ENCODE measurements at regions not wholly inside any gene's neighbourhood (a gene's known extent, or its start where the extent isn't known, plus 50 kb on each side); places are given as distances from the start of the nearest gene placed in this dataset.

DNA sequence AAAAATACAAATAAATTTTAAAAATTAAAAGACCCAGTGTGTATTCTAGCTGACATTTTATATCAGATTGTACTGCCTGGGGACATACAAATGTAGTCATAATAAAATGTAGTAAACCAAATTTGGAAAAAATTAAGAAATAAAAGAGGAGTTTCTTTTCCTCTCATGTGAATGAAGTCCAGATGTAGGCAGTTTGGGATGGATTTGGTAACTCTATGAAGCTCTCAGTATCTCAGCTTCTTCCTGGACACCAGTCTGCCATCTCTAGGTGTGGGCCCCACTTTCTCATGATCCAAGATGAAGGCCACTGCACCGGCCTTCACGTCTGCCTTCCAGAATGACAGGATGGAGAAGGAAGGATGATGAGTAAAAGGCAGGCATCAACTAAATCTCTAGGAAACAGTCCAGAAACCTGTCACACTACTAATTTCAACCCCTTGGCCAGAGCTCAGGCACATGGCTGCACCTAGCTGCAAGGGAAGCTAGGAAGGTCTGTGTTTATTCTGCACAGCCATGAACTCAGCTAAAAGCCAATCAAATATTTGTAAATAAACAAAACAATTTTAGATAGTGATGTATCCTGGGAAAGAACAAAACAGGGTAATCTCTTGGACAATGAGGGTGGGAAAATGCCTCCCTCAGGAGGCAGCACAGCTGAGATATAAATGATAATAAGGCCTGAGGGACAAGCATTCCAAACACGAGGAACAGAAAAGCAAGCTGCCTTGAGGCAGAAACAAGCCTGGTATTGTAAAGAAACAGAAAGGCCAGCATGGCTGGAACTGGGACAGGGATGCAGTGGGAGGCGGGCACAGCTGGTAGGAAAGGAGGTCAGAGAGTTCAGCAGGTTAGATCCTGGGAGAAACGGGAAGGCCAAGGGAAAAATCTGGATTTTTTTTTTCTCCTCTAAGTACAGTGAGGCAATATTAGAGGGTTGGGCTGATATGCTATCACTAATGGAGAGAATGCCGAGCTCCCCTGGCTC lies 88.5 kb upstream of the PTPN1 start:
- Histone ChIP-seq H3K27me3 (ENCODE audit: insufficient read depth, low read length) (no peaks in the 10 kb centered on the region), H3K4me3 (ENCODE audit: low read depth, low read length) (no peak overlapping the region), H3K27ac (ENCODE audit: low read depth, low read length) (peak overlapping the region; percentile 87), H3K4me1 (ENCODE audit: control insufficient read depth, insufficient read depth, low read length, unreplicated experiment) (peaks cover 25% of the 10 kb centered on the region), H3K36me3 (ENCODE audit: insufficient read depth, low read length) (no peaks in the 10 kb centered on the region), H2AFZ (ENCODE audit: low read length, unreplicated experiment) (no peak overlapping the region), H3K79me2 (ENCODE audit: control insufficient read depth, insufficient read depth, low read length, unreplicated experiment) (no peaks in the 10 kb centered on the region)

DNA sequence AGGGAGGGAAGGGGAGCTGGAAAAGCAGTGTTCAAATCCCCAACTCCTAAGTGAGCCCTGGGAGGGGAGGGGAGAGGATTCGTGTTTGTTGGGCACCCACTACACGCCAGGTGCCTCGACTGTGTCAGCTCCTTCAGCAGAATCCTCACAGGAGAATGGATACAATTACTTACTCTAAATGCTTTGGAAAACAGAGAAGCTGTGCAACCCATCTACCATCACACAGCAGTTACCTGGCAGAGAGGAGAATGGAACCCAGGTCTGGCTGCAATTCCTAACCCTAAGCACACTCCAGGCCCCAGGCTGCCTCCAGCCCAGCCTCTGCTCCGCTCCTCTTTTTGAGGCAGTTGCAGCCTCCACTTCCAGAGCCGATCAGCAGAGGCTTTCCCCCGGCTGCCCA lies 86.4 kb upstream of the PTPN1 start:
- Histone ChIP-seq H3K27ac (ENCODE audit: low read depth, low read length) (peak overlapping the region; percentile 91), H2AFZ (ENCODE audit: low read length, unreplicated experiment) (no peak overlapping the region), H3K79me2 (ENCODE audit: control insufficient read depth, insufficient read depth, low read length, unreplicated experiment) (no peaks in the 10 kb centered on the region), H3K4me3 (ENCODE audit: low read depth, low read length) (no peak overlapping the region), H3K36me3 (ENCODE audit: insufficient read depth, low read length) (no peaks in the 10 kb centered on the region), H3K27me3 (ENCODE audit: insufficient read depth, low read length) (no peaks in the 10 kb centered on the region), H3K4me1 (ENCODE audit: control insufficient read depth, insufficient read depth, low read length, unreplicated experiment) (peaks cover 36% of the 10 kb centered on the region)

DNA sequence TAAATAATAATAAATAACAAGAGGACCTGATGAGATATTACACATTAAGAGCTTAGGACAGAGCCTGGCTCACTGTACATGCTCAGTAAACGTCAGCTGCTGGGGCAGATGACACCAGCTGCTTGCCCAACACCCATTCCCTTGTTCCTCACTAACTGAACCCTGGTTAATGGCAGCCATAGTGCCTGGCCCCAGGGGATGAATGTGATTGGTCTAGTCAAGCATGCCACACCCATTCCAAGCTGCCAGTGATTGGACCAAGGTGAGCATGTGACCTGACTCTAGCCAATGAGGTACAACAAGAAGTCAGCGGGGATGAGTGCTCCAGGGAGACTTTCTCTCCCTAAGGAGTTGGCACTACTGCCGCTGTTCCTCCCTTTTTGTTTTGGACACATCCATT lies 85.1 kb upstream of the PTPN1 start:
- peaks cover 36% of the 10 kb centered on the region for H3K4me1 ChIP-seq (ENCODE audit: control insufficient read depth, insufficient read depth, low read length, unreplicated experiment)
- H3K4me3 ChIP-seq (ENCODE audit: low read depth, low read length) = no peak overlapping the region
- no peaks in the 10 kb centered on the region for H3K79me2 ChIP-seq (ENCODE audit: control insufficient read depth, insufficient read depth, low read length, unreplicated experiment)
- H2AFZ ChIP-seq (ENCODE audit: low read length, unreplicated experiment) = no peak overlapping the region
- H3K36me3 ChIP-seq (ENCODE audit: insufficient read depth, low read length) = no peaks in the 10 kb centered on the region
- no peaks in the 10 kb centered on the region for H3K27me3 ChIP-seq (ENCODE audit: insufficient read depth, low read length)
- H3K27ac ChIP-seq (ENCODE audit: low read depth, low read length) = no peak overlapping the region

DNA sequence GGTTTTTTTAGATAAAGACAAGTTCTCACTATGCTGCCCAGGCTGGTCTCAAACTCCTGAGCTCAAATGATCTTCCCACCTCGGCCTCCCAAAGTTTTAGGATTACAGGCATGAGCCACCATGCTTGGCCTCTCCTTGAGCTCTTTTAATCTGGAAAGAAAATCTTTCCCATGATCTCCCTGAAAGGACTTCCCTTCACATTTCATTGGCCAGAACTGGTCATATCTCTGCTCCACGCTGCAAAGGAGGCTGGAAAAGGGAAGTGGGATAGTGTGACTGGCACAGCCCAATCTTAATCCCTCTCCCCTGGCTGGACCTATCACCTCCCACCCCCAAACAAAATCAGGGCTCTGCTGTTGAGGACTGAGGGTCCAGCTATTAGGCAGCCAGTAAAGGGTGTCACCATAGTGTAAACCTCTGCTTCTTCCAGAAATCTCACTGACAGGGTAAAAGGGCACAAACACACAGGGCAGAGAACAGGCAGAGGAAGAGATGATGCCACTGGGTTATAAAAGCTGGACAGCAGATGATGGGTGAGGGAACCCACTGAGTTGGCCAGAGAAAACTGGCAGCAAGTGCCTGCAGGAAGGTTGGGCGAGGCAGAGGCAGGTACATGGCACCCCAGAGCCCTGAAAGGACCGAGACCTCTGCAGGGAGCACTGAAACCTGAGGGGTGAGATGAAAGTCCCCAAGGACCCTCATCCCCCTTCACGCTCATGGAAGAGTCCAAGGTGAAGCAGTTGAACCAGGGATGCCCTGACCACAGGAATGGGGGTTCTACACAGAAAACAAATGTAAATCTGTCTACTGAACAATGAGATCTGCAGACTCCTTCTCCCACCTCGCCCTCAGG lies 83.1 kb upstream of the PTPN1 start:
- Histone ChIP-seq H3K27me3 (ENCODE audit: insufficient read depth, low read length) (no peaks in the 10 kb centered on the region), H3K79me2 (ENCODE audit: control insufficient read depth, insufficient read depth, low read length, unreplicated experiment) (no peaks in the 10 kb centered on the region), H3K36me3 (ENCODE audit: insufficient read depth, low read length) (no peaks in the 10 kb centered on the region), H3K4me1 (ENCODE audit: control insufficient read depth, insufficient read depth, low read length, unreplicated experiment) (peaks cover 43% of the 10 kb centered on the region), H3K27ac (ENCODE audit: low read depth, low read length) (peak overlapping the region; percentile 38), H3K4me3 (ENCODE audit: low read depth, low read length) (no peak overlapping the region), H2AFZ (ENCODE audit: low read length, unreplicated experiment) (peak overlapping the region; percentile 87)

DNA sequence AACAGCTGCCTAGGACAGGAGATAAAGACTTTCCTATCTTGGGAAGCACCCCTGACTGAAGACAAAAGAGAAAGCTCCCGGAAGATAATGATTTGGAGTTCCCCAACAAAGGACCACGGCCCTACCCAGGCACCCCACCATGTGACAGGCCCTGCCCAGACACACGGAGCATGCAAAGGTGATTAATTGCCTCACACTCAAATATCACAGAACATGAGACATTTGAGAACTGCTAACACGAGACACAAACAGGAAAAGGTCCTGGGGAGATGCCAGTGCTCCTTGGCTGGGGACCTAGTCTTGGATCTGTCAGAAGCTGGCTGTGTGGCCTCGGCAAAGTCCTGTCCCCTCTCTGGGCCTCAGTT lies 82.5 kb upstream of the PTPN1 start:
- peak overlapping the region; percentile 87 for H2AFZ ChIP-seq (ENCODE audit: low read length, unreplicated experiment)
- H3K79me2 ChIP-seq (ENCODE audit: control insufficient read depth, insufficient read depth, low read length, unreplicated experiment) = no peaks in the 10 kb centered on the region
- peak overlapping the region; percentile 38; the same call in 1 of the 2 replicates for H3K27ac ChIP-seq (ENCODE audit: low read depth, low read length)
- no peak overlapping the region for H3K4me3 ChIP-seq (ENCODE audit: low read depth, low read length)
- no peaks in the 10 kb centered on the region for H3K36me3 ChIP-seq (ENCODE audit: insufficient read depth, low read length)
- H3K4me1 ChIP-seq (ENCODE audit: control insufficient read depth, insufficient read depth, low read length, unreplicated experiment) = peaks cover 37% of the 10 kb centered on the region
- H3K27me3 ChIP-seq (ENCODE audit: insufficient read depth, low read length) = no peaks in the 10 kb centered on the region

DNA sequence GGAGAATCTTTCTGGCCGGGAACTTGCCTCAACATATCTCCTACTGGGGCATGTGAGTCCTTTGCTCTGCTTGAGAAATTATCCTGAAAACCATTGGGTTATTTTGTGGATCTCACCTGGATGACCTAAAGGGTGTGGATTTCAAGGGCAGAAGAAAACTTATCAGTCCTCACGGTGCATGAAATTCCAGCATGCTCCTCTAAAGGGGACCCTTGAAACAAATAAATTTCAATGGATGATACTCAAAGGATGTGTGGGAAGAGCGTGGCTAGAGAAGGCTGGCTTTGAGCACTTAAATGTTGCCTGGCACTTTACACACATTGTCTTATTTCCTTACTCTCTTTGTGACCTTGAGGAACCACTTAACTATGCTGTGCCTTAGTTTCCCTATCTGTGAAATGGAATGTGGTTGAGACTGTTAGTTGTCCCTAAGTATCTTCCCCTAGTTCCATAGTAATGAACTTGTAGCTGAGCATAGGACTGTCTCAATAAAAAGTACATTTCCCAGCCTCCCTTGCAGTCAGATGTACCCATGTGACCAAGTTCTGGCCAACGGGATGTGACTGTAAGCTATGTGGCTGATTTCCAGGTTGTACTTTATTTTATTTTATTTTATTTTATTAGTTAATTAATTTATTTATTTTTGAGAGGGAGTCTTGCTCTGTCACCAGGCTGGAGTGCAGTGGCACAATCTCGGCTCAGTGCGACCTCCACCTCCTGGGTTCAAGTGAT lies 81.9 kb upstream of the PTPN1 start:
- Histone ChIP-seq H3K27me3 (ENCODE audit: insufficient read depth, low read length) (no peaks in the 10 kb centered on the region), H3K4me1 (ENCODE audit: control insufficient read depth, insufficient read depth, low read length, unreplicated experiment) (peaks cover 34% of the 10 kb centered on the region), H3K27ac (ENCODE audit: low read depth, low read length) (peak overlapping the region; percentile 38; the same call in 1 of the 2 replicates), H3K36me3 (ENCODE audit: insufficient read depth, low read length) (no peaks in the 10 kb centered on the region), H3K4me3 (ENCODE audit: low read depth, low read length) (no peak overlapping the region), H2AFZ (ENCODE audit: low read length, unreplicated experiment) (peak overlapping the region; percentile 87), H3K79me2 (ENCODE audit: control insufficient read depth, insufficient read depth, low read length, unreplicated experiment) (no peaks in the 10 kb centered on the region)

DNA sequence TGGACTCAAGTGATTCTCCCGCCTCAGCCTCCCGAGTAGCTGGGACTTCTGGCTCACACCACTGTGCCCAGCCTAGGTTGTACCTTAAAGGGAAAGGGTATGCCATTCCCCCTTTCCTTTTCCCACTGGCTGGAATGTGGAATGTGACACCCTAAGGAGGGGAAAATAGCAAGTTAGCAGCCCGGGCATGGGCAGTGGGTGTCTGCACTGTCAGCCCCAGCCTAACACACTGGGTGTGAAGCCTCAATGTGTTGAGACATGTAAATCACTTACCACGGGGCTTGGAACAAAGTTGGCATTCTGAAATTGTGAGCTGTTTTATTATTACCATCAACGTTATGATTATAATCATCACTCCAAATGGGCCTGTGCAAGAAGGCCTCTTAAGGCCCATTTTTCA lies 80.8 kb upstream of the PTPN1 start:
- Histone ChIP-seq H3K36me3 (ENCODE audit: insufficient read depth, low read length) (no peaks in the 10 kb centered on the region), H3K27me3 (ENCODE audit: insufficient read depth, low read length) (no peaks in the 10 kb centered on the region), H3K4me3 (ENCODE audit: low read depth, low read length) (no peak overlapping the region), H2AFZ (ENCODE audit: low read length, unreplicated experiment) (no peak overlapping the region), H3K79me2 (ENCODE audit: control insufficient read depth, insufficient read depth, low read length, unreplicated experiment) (no peaks in the 10 kb centered on the region), H3K4me1 (ENCODE audit: control insufficient read depth, insufficient read depth, low read length, unreplicated experiment) (peaks cover 25% of the 10 kb centered on the region), H3K27ac (ENCODE audit: low read depth, low read length) (no peak overlapping the region)

DNA sequence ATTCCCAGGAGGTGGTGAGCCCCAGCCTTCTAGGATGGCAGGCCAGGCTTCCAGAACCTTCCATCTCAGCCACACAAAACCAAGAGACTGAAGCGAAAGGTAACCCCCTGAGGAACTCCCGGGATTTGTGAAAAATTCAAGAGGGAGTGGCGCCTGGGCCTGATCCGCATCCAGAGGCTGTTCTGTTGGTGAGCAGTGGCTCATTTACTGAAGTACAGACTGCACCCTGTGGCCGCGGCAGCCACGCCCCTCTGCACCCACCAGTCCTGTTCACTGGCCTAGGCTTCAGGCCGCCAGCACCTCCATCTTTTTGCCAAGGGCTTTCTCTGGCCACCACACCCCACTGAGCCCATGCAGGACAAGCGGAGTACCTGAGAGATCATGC lies 79.1 kb upstream of the PTPN1 start:
- Histone ChIP-seq H3K79me2 (ENCODE audit: control insufficient read depth, insufficient read depth, low read length, unreplicated experiment) (no peaks in the 10 kb centered on the region), H2AFZ (ENCODE audit: low read length, unreplicated experiment) (no peak overlapping the region), H3K4me3 (ENCODE audit: low read depth, low read length) (no peak overlapping the region), H3K4me1 (ENCODE audit: control insufficient read depth, insufficient read depth, low read length, unreplicated experiment) (peaks cover 29% of the 10 kb centered on the region), H3K27me3 (ENCODE audit: insufficient read depth, low read length) (no peaks in the 10 kb centered on the region), H3K27ac (ENCODE audit: low read depth, low read length) (no peak overlapping the region), H3K36me3 (ENCODE audit: insufficient read depth, low read length) (no peaks in the 10 kb centered on the region)

DNA sequence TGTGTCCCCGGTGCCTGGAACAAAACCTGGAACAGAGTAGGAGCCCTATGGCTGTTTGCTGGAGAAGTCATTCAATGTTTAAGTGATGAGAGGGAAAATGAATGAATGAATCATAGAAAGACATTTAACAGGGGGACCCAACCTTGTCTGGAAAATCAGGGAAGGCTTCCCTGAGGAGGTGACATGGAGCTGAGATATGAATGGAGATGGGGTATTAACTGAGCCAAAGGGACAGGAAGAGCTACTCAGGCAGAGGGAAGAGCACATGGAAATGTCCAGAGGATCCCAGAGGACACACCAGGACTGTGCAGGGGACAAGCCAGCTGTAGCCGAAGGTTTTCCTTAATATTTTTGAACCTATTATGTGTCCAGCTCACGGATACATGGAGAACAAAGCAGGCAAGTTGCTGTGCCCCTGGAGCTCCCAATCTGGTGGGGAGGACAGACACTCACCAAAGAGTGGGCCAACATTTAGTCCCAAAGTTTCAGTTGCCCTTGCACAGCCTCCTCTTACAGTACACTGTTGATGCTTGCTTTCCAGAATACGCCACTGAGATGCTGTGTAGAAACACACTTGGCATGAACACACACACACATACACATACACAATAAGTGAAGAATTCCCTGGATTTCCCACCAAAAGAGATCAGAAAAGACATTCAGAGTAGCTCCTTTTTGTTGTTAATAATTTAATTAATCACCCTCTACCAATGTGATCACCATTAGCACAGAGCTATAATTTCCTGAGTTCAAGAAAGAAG lies 77.0 kb upstream of the PTPN1 start:
- Histone ChIP-seq H3K4me3 (ENCODE audit: low read depth, low read length) (no peak overlapping the region), H2AFZ (ENCODE audit: low read length, unreplicated experiment) (no peak overlapping the region), H3K79me2 (ENCODE audit: control insufficient read depth, insufficient read depth, low read length, unreplicated experiment) (no peaks in the 10 kb centered on the region), H3K36me3 (ENCODE audit: insufficient read depth, low read length) (no peaks in the 10 kb centered on the region), H3K27me3 (ENCODE audit: insufficient read depth, low read length) (no peaks in the 10 kb centered on the region), H3K27ac (ENCODE audit: low read depth, low read length) (peak overlapping the region; percentile 20; the same call in 1 of the 2 replicates), H3K4me1 (ENCODE audit: control insufficient read depth, insufficient read depth, low read length, unreplicated experiment) (peaks cover 16% of the 10 kb centered on the region)

DNA sequence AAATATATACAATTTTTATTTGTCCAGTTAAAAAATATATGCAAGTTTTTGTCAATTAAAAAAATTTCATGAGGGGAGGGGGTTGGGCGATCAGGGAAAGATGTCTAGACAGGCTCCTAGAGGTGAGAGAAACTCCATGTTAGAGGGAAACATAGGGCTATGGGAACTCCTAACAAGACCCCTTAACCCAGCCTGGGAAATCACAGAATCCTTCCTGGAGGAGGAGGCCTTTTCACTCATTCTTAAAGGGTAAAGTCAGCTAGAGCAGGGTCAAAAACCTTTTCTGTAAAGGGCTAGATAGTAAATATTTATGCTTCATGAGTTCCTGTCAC lies 75.9 kb upstream of the PTPN1 start:
- no peaks in the 10 kb centered on the region for H3K79me2 ChIP-seq (ENCODE audit: control insufficient read depth, insufficient read depth, low read length, unreplicated experiment)
- H3K4me3 ChIP-seq (ENCODE audit: low read depth, low read length) = no peak overlapping the region
- H2AFZ ChIP-seq (ENCODE audit: low read length, unreplicated experiment) = no peak overlapping the region
- H3K27me3 ChIP-seq (ENCODE audit: insufficient read depth, low read length) = no peaks in the 10 kb centered on the region
- no peaks in the 10 kb centered on the region for H3K36me3 ChIP-seq (ENCODE audit: insufficient read depth, low read length)
- peak overlapping the region; percentile 77 for H3K27ac ChIP-seq (ENCODE audit: low read depth, low read length)
- H3K4me1 ChIP-seq (ENCODE audit: control insufficient read depth, insufficient read depth, low read length, unreplicated experiment) = peaks cover 20% of the 10 kb centered on the region

Measured in ACC112 (cell line).